Nephron (organoid): ENCODE measurements at regions not wholly inside any gene's neighbourhood (a gene's known extent, or its start where the extent isn't known, plus 50 kb on each side); places are given as distances from the start of the nearest gene placed in this dataset.

Experiments
- H3K27ac Mint-ChIP-seq, 3 experiments: 2 replicates each; pipeline ENCODE4 v1.8.0; 2020; ENCODE audit warnings: mixed read lengths in 3 of 3, mild to moderate bottlenecking in 2 of 3, moderate library complexity in 1 of 3
- H3K27me3 Mint-ChIP-seq: 2 replicates; pipeline ENCODE4 v1.8.0; 2021; ENCODE audit warnings: low read depth, mild to moderate bottlenecking, moderate library complexity, mixed read lengths
- H3K36me3 Mint-ChIP-seq: 2 replicates; pipeline ENCODE4 v1.8.0; 2020; ENCODE audit warnings: low read depth, mixed read lengths
- H3K4me1 Mint-ChIP-seq: 2 replicates; pipeline ENCODE4 v1.8.0; 2020; ENCODE audit warnings: mixed read lengths
- H3K4me3 Mint-ChIP-seq, 3 experiments: 2 replicates each; pipeline ENCODE4 v1.8.0; 2020; ENCODE audit warnings: mild to moderate bottlenecking in 3 of 3, mixed read lengths in 3 of 3, moderate library complexity in 2 of 3
- H3K9me3 Mint-ChIP-seq: 2 replicates; pipeline ENCODE4 v1.8.0; 2020; ENCODE audit warnings: mixed read lengths
- CTCF ChIP-seq, 3 experiments: fragments of 200-600 bp; sonication (generic); IDR thresholded peaks; one replicate each; pipeline ENCODE4 v1.5.0; 2021; ENCODE audit warnings: antibody characterized with exemption in 3 of 3; ENCODE audit not compliant: unreplicated experiment in 3 of 3

GRCh38 chr1:118243269-118243668, 58.2 kb upstream of the SPAG17 start:
- Mint-ChIP-seq H3K27me3 (no peaks in the 10 kb centered on the region), H3K9me3 (peaks cover 15% of the 10 kb centered on the region), H3K4me1 (peaks cover 33% of the 10 kb centered on the region), H3K27ac (no peak overlapping the region), H3K36me3 (peaks cover 10% of the 10 kb centered on the region), H3K4me3 (no peak overlapping the region)
- no peak for TF ChIP-seq CTCF (IDR thresholded peaks at IDR 0.05; ENCODE audit: unreplicated experiment in 3 of 3)
